ENCODE measurements at regions not wholly inside any gene's neighbourhood (a gene's known extent, or its start where the extent isn't known, plus 50 kb on each side); places are given as distances from the start of the nearest gene placed in this dataset.

DNA sequence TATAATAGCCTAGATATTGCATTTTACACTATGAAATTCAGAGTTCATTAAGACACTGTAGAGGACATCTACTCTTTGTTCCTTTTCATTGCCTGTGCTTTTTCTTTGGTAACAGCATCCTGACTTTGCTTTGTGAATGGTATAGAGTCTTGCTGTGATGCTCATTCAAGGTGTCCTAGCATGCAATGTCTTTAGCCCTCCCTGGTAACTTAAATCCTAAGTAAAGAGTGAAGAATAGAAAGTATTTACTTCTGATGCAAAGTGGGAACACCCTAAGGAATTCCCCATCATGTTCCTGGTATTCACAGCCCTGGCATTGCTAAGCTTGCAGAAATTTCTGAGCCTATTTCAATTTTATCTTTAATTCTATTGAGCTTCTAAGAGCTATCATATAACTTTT is 400.1 kb downstream of the FAT4 start:
- H3K9me3 ChIP-seq (ENCODE audit: control insufficient read depth, insufficient read depth, low read length): no peaks in the 10 kb centered on the region
- no peaks in the 10 kb centered on the region for H3K4me1 ChIP-seq (ENCODE audit: control insufficient read depth, low read length)
- H4K20me1 ChIP-seq (ENCODE audit: control insufficient read depth, insufficient read depth, low read depth, low read length): no peaks in the 10 kb centered on the region
- H3K36me3 ChIP-seq (ENCODE audit: control insufficient read depth, low read length): no peaks in the 10 kb centered on the region
- no peaks in the 10 kb centered on the region for H3K27me3 ChIP-seq (ENCODE audit: control insufficient read depth, low read length)
- TF ChIP-seq, protein P1, sequence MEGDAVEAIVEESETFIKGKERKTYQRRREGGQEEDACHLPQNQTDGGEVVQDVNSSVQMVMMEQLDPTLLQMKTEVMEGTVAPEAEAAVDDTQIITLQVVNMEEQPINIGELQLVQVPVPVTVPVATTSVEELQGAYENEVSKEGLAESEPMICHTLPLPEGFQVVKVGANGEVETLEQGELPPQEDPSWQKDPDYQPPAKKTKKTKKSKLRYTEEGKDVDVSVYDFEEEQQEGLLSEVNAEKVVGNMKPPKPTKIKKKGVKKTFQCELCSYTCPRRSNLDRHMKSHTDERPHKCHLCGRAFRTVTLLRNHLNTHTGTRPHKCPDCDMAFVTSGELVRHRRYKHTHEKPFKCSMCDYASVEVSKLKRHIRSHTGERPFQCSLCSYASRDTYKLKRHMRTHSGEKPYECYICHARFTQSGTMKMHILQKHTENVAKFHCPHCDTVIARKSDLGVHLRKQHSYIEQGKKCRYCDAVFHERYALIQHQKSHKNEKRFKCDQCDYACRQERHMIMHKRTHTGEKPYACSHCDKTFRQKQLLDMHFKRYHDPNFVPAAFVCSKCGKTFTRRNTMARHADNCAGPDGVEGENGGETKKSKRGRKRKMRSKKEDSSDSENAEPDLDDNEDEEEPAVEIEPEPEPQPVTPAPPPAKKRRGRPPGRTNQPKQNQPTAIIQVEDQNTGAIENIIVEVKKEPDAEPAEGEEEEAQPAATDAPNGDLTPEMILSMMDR (IDR thresholded peaks at IDR 0.05; ENCODE audit: low read depth, low read length, poor library complexity, severe bottlenecking): no peak
- no peak for TF ChIP-seq EZH2phosphoT487 (IDR thresholded peaks at IDR 0.05; ENCODE audit: borderline replicate concordance, low read length)
- no peak overlapping the region for H3K4me2 ChIP-seq (ENCODE audit: low read length)
- no peak overlapping the region for H3K27ac ChIP-seq (ENCODE audit: low read depth, low read length)
- no peaks in the 10 kb centered on the region for H3K9me2 ChIP-seq (replicated peaks; ENCODE audit: control insufficient read depth, low read length)
- no peaks in the 10 kb centered on the region for H3K79me2 ChIP-seq (ENCODE audit: control insufficient read depth, low read length)
- no peak overlapping the region for H3K4me3 ChIP-seq (ENCODE audit: low read length)
- no peaks in the 10 kb centered on the region for H3F3A ChIP-seq (ENCODE audit: control insufficient read depth, insufficient read depth)

- no peaks in the 10 kb centered on the region for H3K36me3 ChIP-seq (ENCODE audit: control insufficient read depth, low read length)
- no peaks in the 10 kb centered on the region for H3K4me1 ChIP-seq (ENCODE audit: control insufficient read depth, low read length)
- no peaks in the 10 kb centered on the region for H3K79me2 ChIP-seq (ENCODE audit: control insufficient read depth, low read length)
- H3K27me3 ChIP-seq (ENCODE audit: control insufficient read depth, low read length): no peaks in the 10 kb centered on the region
- no peaks in the 10 kb centered on the region for H4K20me1 ChIP-seq (ENCODE audit: control insufficient read depth, insufficient read depth, low read depth, low read length)
- no peak overlapping the region for H3K4me3 ChIP-seq (ENCODE audit: low read length)
- H3K4me2 ChIP-seq (ENCODE audit: low read length): no peak overlapping the region
- TF ChIP-seq, protein P1 (IDR thresholded peaks at IDR 0.05; ENCODE audit: low read depth, low read length, poor library complexity, severe bottlenecking): no peak
- no peak for TF ChIP-seq EZH2phosphoT487 (IDR thresholded peaks at IDR 0.05; ENCODE audit: borderline replicate concordance, low read length)
- no peaks in the 10 kb centered on the region for H3K9me3 ChIP-seq (ENCODE audit: control insufficient read depth, insufficient read depth, low read length)
- H3F3A ChIP-seq (ENCODE audit: control insufficient read depth, insufficient read depth): no peaks in the 10 kb centered on the region
- H3K27ac ChIP-seq (ENCODE audit: low read depth, low read length): no peak overlapping the region
- no peaks in the 10 kb centered on the region for H3K9me2 ChIP-seq (replicated peaks; ENCODE audit: control insufficient read depth, low read length)
These were observed 405.2 kb downstream of the FAT4 start for GRCh38 chr4:125719987-125720386.

DNA sequence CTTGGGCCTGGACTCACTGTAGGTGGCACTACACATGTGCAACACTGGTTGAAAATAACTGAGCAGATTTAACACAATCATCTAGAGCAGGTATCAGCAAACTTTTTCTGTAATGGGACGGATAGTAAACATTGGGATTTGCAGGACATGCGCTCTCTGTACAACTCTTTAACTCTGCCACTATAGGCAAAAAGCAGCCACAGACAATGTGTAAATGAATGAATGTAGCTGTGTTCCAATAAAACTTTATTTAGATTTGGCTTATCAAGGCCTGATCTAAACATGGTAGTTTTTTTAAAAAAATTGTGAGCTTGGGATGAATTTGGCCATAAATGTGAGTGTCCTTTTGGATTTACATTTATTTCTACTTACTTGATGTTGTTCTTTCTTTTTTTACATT is 407.3 kb downstream of the FAT4 start:
- no peaks in the 10 kb centered on the region for H3K4me1 ChIP-seq (ENCODE audit: control insufficient read depth, low read length)
- H3K4me3 ChIP-seq (ENCODE audit: low read length): no peak overlapping the region
- no peaks in the 10 kb centered on the region for H3K9me2 ChIP-seq (replicated peaks; ENCODE audit: control insufficient read depth, low read length)
- TF ChIP-seq EZH2phosphoT487 (IDR thresholded peaks at IDR 0.05; ENCODE audit: borderline replicate concordance, low read length): no peak
- TF ChIP-seq, protein P1 (IDR thresholded peaks at IDR 0.05; ENCODE audit: low read depth, low read length, poor library complexity, severe bottlenecking): no peak
- no peak overlapping the region for H3K27ac ChIP-seq (ENCODE audit: low read depth, low read length)
- H3F3A ChIP-seq (ENCODE audit: control insufficient read depth, insufficient read depth): no peaks in the 10 kb centered on the region
- H4K20me1 ChIP-seq (ENCODE audit: control insufficient read depth, insufficient read depth, low read depth, low read length): no peaks in the 10 kb centered on the region
- no peaks in the 10 kb centered on the region for H3K27me3 ChIP-seq (ENCODE audit: control insufficient read depth, low read length)
- H3K9me3 ChIP-seq (ENCODE audit: control insufficient read depth, insufficient read depth, low read length): no peaks in the 10 kb centered on the region
- H3K4me2 ChIP-seq (ENCODE audit: low read length): no peak overlapping the region
- no peaks in the 10 kb centered on the region for H3K36me3 ChIP-seq (ENCODE audit: control insufficient read depth, low read length)
- no peaks in the 10 kb centered on the region for H3K79me2 ChIP-seq (ENCODE audit: control insufficient read depth, low read length)
